Fibroblast of upper back skin (primary cell): ENCODE measurements at regions not wholly inside any gene's neighbourhood (a gene's known extent, or its start where the extent isn't known, plus 50 kb on each side); places are given as distances from the start of the nearest gene placed in this dataset.
A peak's percentile ranks its signal among the peaks of the same experiment; 100 is the strongest.
"Not testable (repeated sequence)": the region's sequence is repeated elsewhere in the genome, so short reads cannot be mapped to it uniquely, and the experiment has no call there.

Source experiments
- DNase-seq: peaks from one replicate; pipeline ENCODE4 v3.0.0-alpha.2; 2013

GRCh38 chr12:42030588-42030987 is 114.1 kb downstream of the GXYLT1 start:
- no peak for DNase-seq

DNA sequence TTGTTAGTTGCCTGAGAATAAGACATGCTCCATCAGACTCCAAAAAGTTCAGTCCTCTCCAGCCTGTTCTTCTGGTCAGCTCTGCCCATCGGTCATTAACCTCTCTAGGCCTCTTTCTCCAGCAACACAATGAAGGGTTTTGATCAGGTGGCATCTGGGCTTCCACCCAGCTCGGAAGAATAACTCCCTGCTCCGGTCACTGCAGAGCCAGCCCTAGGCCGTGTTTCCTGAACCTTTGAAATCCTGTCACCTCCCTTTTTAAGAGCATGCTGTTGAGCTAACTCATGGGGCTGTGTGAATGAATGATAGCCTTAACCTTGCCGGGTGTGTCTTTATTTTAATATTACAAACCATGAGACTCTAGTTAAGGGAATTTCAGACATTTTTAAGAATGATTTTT is 117.1 kb downstream of the GXYLT1 start:
- DNase-seq = no peak

DNA sequence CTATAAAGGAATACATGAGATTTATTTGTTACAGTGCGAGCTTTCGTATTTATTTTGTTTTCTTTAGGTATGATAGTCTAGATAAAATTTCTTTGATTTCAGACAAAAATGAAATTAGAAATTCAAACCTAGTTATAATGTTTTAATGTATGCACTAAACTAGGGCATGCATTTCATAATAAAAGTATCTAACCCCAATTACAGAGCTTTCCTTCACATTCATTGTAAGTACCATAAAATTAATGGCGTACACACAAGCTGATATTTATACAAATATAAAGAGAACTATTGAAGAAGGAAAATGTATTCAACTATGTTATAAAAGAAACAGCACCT is 120.2 kb downstream of the GXYLT1 start:
- DNase-seq = no peak

DNA sequence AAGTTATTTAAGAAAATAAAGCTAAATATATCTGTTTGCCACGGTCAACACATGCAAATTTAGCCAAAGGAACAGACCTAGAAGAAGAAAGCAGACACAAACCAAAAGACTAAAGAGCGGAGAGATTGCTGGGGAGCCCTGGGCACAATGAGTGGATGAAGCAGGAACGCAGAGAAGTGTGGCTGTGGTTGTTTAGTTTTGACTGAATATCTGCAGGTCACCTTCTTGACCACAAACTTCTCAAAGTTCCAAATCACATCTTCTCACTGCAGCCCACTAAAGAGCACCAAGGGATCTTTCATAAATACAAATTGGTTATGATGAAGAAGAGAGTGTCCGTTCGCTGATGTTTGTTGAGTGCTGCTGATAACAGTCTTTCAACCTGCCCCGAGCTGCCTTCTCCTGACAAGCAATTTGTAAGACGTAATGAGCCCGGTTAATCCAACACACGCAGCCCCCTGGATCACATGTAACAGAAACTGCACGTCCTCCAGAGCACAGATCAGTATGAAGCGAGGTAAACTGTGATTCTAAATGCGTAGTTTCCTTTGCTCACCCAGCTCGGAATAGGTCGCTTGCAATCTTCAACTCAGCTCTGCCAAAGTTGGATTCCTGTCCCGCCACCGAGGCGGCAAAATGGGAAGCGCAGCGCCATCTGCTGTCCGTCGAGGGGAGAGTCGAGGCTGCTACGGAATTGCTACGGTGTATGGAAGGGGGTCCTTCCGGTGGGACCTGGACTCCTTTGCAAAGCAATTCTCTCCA is 120.8 kb downstream of the GXYLT1 start:
- peak; percentile 77 for DNase-seq

- not testable (repeated sequence) for DNase-seq
Observed at GRCh38 chr12:42021937-42022336, 122.7 kb downstream of the GXYLT1 start.

DNA sequence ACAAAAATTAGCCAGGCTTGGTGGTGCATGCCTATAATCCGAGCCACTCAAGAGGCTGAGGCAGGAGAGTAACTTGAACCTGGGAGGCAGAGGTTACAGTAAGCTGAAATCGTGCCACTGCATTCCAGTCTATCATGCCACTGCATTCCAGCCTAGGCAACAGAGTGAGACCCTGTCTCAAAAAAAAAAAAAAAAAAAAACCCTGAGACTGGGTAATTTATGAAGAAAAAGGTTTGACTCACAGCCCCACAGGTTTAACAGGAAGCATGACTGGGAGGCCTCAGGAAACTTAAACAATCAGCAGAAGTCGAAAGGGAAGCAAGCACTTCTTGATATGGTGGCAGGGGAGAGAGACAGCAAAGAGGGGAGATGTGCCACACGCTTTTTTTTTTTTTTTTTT is 123.2 kb downstream of the GXYLT1 start:
- DNase-seq = peak; percentile 13

DNA sequence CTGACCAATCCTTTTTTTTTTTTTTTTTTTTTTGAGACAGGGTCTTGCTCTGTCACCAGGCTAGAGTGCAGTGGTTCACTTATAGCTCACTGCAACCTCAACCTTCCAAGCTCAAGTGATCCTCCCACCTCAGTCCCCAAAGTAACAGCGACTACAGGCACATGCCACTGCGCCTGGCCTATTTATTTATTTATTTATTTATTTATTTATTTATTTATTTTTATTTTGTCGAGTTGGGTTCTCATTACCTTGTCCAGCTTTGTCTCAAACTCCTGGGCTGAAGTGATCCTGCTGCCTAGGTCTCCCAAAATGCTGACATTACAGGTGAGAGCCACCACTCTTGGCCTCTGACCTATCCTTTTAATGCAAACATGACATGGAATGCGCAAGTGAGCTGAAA is 124.4 kb downstream of the GXYLT1 start:
- no peak for DNase-seq

DNA sequence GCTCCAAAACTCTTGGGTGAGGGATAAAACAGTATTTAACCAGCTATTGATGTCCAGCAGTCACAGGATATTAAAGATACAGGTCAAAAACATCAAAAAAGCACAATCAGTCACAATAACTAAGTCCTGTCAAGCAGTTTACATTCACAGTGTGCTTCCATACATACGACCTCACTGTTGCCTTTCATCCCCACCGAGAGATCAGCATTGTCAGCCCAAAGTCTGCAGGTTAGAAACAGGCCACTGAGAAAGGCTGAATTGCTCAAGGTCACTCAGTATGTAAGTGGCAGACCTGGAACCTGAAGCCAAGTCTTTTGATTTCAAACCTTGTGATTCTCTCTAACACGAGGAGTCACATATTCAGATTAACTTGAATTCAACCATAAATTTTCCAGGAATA is 124.9 kb downstream of the GXYLT1 start:
- no peak for DNase-seq

- no peak for DNase-seq
Observed at GRCh38 chr12:42017051-42017450, 127.6 kb downstream of the GXYLT1 start.

DNA sequence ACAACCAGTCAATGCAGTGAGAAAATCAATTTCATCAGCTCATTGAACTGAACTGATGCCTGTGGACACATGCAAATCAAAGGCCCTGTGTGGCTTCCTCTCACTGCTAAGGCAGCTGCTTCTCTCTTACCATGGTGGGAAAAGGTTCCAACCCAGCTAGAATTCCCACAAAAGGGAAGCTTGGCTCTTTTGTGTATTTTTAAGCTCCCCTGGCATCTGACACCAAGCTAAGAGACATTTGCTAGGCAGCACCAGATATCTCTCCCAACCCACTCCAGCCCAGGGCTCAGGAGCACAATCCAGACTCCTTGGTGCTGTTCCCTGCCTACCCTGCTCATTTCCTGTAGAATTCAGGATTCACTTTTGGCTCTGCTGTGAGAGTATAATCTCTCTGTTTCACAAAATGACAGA is 129.6 kb downstream of the GXYLT1 start:
- DNase-seq = no peak

- DNase-seq = peak; percentile 30
Observed at GRCh38 chr12:42012501-42012900, 132.2 kb downstream of the GXYLT1 start.

- no peak for DNase-seq
Observed at GRCh38 chr12:42010715-42011114, 134.0 kb downstream of the GXYLT1 start.

- no peak for DNase-seq
Observed at GRCh38 chr12:42010257-42010656, 134.4 kb downstream of the GXYLT1 start.

DNA sequence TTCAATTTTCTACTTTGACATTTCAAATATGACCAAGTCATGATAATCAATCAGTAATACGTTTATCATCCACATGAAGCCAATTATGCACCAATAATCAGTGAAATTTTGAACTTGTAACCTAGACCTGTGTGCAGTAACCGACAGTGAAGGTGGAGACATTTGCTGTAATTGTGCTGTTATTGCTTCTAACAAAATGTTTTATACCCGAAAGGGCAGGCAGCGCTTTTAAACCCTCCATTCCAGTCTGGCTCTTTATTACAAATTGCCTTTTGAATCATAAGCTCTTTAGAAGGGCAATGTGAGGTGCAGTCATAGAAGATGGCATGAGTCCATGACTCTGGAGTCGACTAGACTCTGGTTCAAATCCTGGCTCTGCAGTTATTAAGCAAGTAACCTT is 135.7 kb downstream of the GXYLT1 start:
- DNase-seq = no peak

- DNase-seq = no peak
Observed at GRCh38 chr12:42003031-42003430, 141.6 kb downstream of the GXYLT1 start.

DNA sequence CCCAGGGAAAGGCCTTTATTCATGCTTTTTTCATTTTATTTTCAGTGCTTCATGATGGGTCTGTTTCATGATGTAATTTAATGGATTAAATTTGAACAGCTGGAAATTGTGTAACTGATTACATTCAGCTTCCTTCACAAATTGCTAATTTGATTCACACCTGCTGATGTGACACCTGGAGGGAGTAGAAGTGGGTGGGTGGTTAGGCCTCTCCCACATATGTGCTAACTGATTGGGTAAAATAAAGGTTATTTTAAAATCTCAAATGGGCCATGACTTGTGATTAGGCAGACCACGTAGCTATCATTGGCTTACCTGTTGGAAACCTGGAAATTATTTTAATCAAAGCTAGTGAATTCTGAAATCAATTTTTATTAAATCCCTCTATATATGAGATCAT is 142.1 kb downstream of the GXYLT1 start:
- DNase-seq = no peak

DNA sequence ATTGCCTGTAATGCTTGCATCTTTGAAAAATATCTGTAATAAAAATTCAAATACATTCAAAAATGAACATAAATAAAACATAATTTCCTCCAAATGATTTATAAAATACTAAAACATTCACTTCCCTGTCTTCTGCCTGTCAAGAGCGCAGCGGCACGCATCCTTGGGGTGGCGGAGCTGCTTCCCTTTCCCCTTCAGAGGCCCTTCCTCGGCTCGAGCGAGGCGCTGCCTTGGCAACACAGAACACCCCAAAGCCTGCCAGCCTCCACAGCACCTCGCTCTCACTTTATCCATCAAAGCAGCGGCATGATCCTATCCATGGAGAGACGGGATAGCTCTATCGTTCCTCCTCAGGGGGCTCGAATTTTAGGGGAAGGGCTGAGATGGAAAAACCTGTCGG is 146.2 kb downstream of the GXYLT1 start:
- no peak for DNase-seq

DNA sequence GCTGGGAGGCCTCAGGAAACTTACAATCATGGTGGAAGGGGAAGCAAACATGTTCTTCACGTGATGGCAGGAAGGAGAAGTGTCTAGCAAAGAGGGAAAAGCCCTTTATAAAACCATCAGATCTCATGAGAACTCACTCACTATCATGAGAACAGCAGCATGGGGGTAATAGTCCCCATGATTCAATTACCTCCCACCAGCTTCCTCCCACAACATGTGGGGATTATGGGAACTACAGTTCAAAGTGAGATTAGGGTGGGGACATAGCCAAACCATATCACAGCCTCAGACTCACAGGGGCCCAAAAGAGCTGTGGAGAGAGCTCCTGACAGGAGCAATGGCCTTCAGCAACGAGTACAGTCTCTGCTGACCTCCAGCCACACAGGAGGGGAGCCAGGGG is 151.4 kb downstream of the GXYLT1 start:
- no peak for DNase-seq

DNA sequence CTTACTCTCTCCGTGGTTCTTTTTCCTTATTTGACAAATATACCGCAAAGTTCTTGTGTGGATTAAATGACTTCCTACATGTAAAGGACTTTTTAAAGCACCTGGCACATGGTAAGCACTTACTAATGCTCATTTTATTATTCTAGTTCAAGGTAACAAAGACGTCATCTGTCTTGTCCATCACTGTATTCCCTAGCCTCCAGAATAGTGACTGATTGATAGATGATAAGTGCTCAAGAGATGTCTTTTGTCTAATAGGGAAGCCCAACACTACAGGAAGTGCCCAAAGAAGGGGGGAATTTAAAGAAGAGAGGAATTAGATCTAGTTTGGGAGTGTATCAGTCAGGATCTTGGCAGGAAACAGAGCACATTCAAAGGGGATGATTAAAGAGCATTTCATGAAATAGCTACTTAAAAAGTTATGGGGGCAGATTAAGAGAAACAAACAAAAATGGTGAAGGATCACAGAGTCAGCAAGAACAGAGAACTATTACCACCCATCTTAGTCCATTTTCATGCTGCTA is 151.9 kb downstream of the GXYLT1 start:
- DNase-seq = no peak

GRCh38 chr12:41992022-41992421 is 152.7 kb downstream of the GXYLT1 start:
- no peak for DNase-seq

GRCh38 chr12:41988715-41989114 is 156.0 kb downstream of the GXYLT1 start:
- DNase-seq = no peak

DNA sequence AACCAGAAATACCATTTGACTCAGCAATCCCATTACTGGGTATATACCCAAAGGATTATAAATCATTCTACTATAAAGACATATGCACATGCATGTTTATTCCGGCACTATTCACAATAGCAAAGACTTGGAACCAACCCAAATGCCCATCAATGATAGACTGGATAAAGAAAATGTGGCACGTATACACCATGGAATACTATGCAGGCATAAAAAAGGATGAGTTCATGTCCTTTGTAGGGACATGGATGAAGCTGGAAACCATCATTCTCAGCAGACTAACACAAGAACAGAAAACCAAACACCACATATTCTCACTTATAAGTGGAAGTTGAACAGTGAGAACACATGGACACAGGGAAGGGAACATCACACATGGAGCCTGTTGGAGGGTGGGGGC is 158.2 kb downstream of the GXYLT1 start:
- not testable (repeated sequence) for DNase-seq

DNA sequence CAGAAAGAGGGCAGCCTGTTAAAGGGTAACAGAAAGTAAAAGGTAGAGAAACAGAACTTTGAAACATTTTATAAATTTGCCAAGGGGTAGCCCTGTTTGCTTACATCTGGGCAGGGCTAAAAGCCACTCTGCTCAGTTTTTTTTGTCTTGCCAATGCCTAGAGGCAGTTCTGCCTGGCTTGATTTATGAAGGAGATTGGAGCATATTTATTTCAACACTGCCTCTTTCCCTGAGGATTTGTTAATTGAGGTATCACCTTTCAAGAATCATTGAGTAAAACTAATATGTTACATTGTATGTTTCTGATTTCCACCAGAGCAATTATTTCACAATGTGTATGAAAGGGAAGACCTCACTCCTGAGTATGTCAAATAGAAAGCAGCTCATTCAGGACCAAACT is 160.8 kb downstream of the GXYLT1 start:
- DNase-seq = no peak

DNA sequence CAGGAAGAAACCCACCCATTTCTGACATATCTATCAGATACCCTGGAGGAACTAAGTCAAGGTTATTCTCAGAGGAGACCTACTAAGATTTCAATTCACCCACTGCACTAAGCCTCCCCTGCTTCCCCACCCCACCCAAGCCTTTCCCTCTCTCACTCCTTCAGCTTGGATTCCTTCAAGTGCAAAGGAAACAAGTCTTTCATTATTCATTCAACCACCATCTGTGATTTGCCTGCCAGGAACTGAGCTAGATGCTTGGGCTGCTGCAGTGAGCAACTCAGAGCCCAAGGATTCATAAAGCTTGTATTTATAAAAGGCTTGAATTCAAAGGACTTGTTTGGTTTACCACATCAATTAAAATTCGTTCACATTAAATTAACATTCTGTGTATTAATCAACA is 161.3 kb downstream of the GXYLT1 start:
- DNase-seq = no peak

DNA sequence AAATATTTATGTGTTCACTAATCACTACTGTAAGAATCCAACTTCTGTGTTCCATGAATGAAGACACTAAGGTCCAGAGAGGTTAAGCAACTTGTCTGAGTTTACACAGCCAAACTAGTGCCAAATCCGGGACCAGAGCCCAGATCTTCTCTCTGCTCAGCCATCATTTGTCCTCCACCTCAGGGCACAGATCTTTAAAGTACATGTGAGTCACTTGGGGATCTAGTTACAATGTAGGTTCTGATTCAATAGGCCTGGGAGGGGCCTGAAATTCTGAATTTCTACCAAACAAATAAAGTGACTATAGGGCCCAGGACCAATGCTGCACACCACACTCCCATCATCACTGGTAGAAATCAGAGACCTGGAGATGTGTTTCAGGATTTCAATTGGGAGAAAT is 162.9 kb downstream of the GXYLT1 start:
- DNase-seq = no peak
